Uterus (tissue), 3 donors: ENCODE measurements at regions not wholly inside any gene's neighbourhood (a gene's known extent, or its start where the extent isn't known, plus 50 kb on each side); places are given as distances from the start of the nearest gene placed in this dataset.
"Not testable (repeated sequence)": the region's sequence is repeated elsewhere in the genome, so short reads cannot be mapped to it uniquely, and the experiment has no call there.

ENCODE experiments used
- DNase-seq, 2 donors: peaks; one replicate each; pipeline ENCODE4 v3.0.0-alpha.2; 2019 to 2020
- H3K27ac ChIP-seq, 2 donors: fragments of 200-600 bp; sonication (generic); 1 replicate in 1 of 2; 2 replicates in 1 of 2; pipeline ENCODE4 v1.5.1; 2016 to 2018
- H3K27me3 ChIP-seq, 2 donors: fragments of 200-600 bp; sonication (generic); one replicate each; pipeline ENCODE4 v1.5.1; 2018 to 2019; ENCODE audit warnings: control low read depth in 1 of 2
- H3K36me3 ChIP-seq, 2 donors: fragments of 200-600 bp; sonication (generic); one replicate each; pipeline ENCODE4 v1.5.1; 2019; ENCODE audit warnings: control low read depth in 1 of 2
- H3K4me1 ChIP-seq, 2 donors: fragments of 200-600 bp; sonication (generic); one replicate each; pipeline ENCODE4 v1.5.1; 2018 to 2019; ENCODE audit warnings: control low read depth in 1 of 2
- H3K4me3 ChIP-seq, 2 donors: fragments of 200-600 bp; sonication (generic); 1 replicate in 1 of 2; 2 replicates in 1 of 2; pipeline ENCODE4 v1.5.1; 2018 to 2019; ENCODE audit warnings: mild to moderate bottlenecking in 1 of 2
- H3K9me3 ChIP-seq, 2 donors: fragments of 200-600 bp; sonication (generic); one replicate each; pipeline ENCODE4 v1.5.1; 2019; ENCODE audit warnings: control low read depth in 1 of 2
- POLR2A ChIP-seq, 2 donors: fragments of 450-650 bp; IDR thresholded peaks; one replicate each; pipeline ENCODE4 v1.6.1; 2016; ENCODE audit warnings: antibody characterized with exemption in 2 of 2, mild to moderate bottlenecking in 1 of 2, moderate library complexity in 1 of 2
- intact Hi-C: fragments of 100-400 bp; cut with DNase I; formaldehyde crosslinking; loops from one replicate; pipeline ENCODE4 v1.15.1; 2023; ENCODE audit warnings: low total_unique reads
- TF ChIP-seq, protein P1 (sequence below), 4 experiments: fragments of 200-600 bp in 2 of 4; fragments of 450-650 bp in 2 of 4; sonication (generic) in 2 of 4; IDR thresholded peaks; one replicate each; pipeline ENCODE4 v1.5.1; 2016 to 2019; ENCODE audit warnings: antibody characterized with exemption in 4 of 4, mild to moderate bottlenecking in 2 of 4, moderate library complexity in 1 of 4
- donor health status: DM: yes; HTN: yes; CAD: no.

DNA sequence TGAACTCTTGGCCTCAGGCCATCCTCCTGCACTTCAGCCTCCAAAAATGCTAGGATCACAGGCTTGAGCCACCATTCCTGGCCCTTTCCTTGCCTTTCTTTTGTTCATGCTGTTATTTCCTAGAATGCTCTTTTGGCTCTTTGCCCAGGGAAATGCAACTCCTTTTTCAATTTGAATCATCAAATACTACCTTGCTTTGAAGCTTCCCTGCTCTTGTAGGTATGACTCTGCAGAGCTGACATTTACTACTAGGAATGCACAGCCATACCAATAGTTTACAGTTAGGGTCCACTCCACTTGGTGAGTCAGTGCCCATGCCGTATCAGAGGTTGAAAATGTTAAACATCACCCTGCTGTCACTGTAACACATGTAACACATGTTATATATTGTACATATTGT lies 107.0 kb upstream of the CRY1 start:
- intact Hi-C loops = no loop called here

DNA sequence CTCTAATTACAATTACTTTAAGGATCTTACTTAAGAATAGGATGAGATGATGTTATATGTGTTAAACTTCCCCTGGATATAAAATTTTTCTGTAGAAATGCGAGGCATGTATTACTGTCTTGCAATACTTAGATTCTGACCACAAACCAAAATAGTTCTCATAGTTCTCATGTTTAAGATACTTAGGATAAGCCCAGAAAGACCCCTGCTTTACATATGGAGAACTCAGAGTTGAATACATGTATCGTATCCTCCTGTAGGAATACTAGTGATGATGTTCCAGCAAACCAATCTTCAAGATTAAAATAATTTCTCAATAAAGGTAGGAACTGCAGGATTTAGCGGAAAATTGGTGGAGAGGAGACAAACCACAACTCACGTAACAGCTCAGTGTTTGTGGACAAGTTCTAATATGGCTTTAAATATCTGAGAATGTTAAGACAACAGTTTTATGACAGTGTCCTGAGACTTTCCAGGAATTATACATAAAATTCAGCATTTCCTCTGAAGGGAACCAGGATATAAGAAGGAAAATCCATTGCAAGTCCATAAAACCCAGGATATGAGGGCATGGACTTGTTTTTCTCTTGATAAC lies 114.7 kb upstream of the CRY1 start:
- H3K9me3 ChIP-seq = no peaks in the 10 kb centered on the region
- no peak for DNase-seq
- no peaks in the 10 kb centered on the region for H3K4me1 ChIP-seq
- H3K4me3 ChIP-seq = no peak overlapping the region
- TF ChIP-seq, protein P1, sequence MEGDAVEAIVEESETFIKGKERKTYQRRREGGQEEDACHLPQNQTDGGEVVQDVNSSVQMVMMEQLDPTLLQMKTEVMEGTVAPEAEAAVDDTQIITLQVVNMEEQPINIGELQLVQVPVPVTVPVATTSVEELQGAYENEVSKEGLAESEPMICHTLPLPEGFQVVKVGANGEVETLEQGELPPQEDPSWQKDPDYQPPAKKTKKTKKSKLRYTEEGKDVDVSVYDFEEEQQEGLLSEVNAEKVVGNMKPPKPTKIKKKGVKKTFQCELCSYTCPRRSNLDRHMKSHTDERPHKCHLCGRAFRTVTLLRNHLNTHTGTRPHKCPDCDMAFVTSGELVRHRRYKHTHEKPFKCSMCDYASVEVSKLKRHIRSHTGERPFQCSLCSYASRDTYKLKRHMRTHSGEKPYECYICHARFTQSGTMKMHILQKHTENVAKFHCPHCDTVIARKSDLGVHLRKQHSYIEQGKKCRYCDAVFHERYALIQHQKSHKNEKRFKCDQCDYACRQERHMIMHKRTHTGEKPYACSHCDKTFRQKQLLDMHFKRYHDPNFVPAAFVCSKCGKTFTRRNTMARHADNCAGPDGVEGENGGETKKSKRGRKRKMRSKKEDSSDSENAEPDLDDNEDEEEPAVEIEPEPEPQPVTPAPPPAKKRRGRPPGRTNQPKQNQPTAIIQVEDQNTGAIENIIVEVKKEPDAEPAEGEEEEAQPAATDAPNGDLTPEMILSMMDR (IDR thresholded peaks at IDR 0.05) = no peak
- TF ChIP-seq POLR2A (IDR thresholded peaks at IDR 0.05) = no peak
- no peaks in the 10 kb centered on the region for H3K36me3 ChIP-seq
- no peak overlapping the region for H3K27ac ChIP-seq
- no peaks in the 10 kb centered on the region for H3K27me3 ChIP-seq
- intact Hi-C loops = no loop called here

More for the DNA sequence above, 107.0 kb upstream of the CRY1 start:
- Histone ChIP-seq H3K9me3 (no peaks in the 10 kb centered on the region), H3K4me1 (no peaks in the 10 kb centered on the region), H3K4me3 (no peak overlapping the region), H3K27me3 (no peaks in the 10 kb centered on the region), H3K27ac (no peak overlapping the region), H3K36me3 (no peaks in the 10 kb centered on the region)
- TF ChIP-seq POLR2A (IDR thresholded peaks at IDR 0.05) = no peak
- TF ChIP-seq, protein P1 (IDR thresholded peaks at IDR 0.05) = no peak
- no peak for DNase-seq

DNA sequence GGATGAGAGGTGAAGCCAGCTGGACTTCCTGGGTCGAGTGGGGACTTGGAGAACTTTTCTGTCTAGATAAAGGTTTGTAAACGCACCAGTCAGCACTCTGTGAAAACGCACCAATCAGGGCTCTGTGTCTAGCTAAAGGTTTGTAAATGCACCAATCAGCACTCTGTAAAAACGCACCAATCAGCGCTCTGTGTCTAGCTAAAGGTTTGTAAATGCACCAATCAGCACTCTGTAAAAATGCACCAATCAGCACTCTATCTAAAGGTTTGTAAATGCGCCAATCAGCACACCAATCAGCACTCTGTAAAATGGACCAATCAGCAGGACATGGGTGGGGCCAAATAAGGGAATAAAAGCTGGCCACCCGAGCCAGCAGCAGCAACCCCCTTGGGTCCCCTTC lies 116.4 kb upstream of the CRY1 start:
- H3K27ac ChIP-seq, intact Hi-C loops, H3K9me3 ChIP-seq, H3K27me3 ChIP-seq, H3K4me3 ChIP-seq, H3K4me1 ChIP-seq, DNase-seq, H3K36me3 ChIP-seq: not testable (repeated sequence)

DNA sequence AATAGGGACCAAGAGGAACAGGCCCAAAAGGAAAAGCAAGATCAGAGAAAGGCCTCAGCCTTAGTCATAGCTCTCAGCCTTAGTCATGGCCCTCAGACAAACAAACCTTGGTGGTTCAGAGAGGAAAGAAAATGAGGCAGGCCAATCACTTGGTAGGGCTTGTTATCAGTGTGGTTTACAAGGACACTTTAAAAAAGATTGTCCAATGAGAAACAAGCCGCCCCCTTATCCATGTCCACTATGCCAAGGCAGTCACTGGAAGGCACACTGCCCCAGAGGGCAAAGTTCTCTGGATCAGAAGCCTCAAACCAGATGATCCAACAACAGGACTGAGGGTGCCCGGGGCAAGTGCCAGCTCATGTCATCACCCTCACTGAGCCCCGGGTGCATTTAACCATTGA lies 121.0 kb upstream of the CRY1 start:
- H3K27me3 ChIP-seq, intact Hi-C loops, DNase-seq, H3K4me1 ChIP-seq, H3K9me3 ChIP-seq, H3K4me3 ChIP-seq, H3K27ac ChIP-seq, H3K36me3 ChIP-seq: not testable (repeated sequence)

DNA sequence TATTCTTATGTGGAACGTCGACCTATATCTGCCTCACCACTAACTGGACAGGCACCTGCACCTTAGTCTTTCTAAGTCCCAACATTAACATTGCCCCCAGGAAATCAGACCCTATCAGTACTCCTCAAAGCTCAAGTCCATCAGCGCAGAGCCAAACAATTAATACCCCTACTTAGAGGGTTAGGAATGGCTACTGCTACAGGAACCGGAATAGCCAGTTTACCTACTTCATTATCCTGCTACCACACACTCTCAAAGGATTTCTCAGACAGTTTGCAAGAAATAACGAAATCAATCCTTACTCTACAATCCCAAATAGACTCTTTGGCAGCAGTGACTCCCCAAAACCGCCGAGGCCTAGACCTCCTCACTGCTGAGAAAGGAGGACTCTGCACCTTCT lies 123.1 kb upstream of the CRY1 start:
- H3K27me3 ChIP-seq, intact Hi-C loops: not testable (repeated sequence)

DNA sequence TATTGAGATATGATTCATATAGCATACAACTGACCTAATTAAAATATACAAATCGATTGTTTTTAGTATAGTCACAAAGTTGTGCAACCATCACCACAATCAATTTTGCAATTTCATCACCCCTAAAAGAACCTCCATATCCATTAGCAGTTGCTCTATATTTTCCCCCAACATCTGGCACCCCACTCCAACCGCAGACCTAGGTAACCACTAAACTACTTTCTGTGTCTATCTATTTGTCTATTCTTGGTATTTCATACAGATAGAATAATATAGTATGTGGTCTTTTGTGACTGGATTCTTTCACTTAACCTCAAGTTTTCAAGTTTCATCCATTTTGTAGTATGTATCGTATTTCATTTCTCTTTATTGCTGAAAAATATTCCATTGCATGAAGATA lies 126.0 kb upstream of the CRY1 start:
- DNase-seq = no peak
- no peak for TF ChIP-seq POLR2A (IDR thresholded peaks at IDR 0.05)
- H3K27ac ChIP-seq = no peak overlapping the region
- H3K36me3 ChIP-seq = no peaks in the 10 kb centered on the region
- no peaks in the 10 kb centered on the region for H3K27me3 ChIP-seq
- no peak overlapping the region for H3K4me3 ChIP-seq
- H3K9me3 ChIP-seq = no peaks in the 10 kb centered on the region
- no peaks in the 10 kb centered on the region for H3K4me1 ChIP-seq
- intact Hi-C loops = no loop called here

More for the DNA sequence above, 123.1 kb upstream of the CRY1 start:
- H3K36me3 ChIP-seq, H3K9me3 ChIP-seq, DNase-seq, H3K4me1 ChIP-seq, H3K27ac ChIP-seq, H3K4me3 ChIP-seq: not testable (repeated sequence)

DNA sequence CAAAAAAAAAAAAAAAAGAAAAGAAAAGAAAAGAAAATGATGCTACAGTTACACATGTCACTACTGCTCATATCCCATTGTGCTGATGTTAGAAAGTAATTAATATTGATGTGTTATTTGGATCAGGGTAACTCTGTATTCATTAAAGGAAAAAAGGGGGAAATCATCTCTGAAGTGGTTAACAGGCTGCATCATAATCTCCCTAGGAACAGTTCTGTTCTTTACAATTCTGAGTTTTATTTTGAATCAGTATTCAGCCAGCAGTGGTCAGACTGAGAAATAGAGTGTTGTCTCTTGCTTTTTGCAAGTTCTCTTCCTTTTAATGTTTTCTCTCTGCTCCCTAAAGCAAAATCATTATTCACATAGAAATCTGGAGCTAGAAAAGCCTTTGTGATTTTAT lies 128.6 kb upstream of the CRY1 start:
- Histone ChIP-seq H3K27ac (no peak overlapping the region), H3K27me3 (no peaks in the 10 kb centered on the region), H3K36me3 (no peaks in the 10 kb centered on the region), H3K4me3 (no peak overlapping the region), H3K9me3 (no peaks in the 10 kb centered on the region), H3K4me1 (no peaks in the 10 kb centered on the region)
- intact Hi-C loops = no loop called here
- TF ChIP-seq POLR2A (IDR thresholded peaks at IDR 0.05) = no peak
- TF ChIP-seq, protein P1 (IDR thresholded peaks at IDR 0.05) = no peak
- no peak for DNase-seq
